Bronchial epithelial cell (primary cell): ENCODE measurements at regions not wholly inside any gene's neighbourhood (a gene's known extent, or its start where the extent isn't known, plus 50 kb on each side); places are given as distances from the start of the nearest gene placed in this dataset.

Source experiments
- DNase-seq: peaks from one replicate; pipeline ENCODE4 v3.0.0-alpha.2; 2010; ENCODE audit warnings: low read depth
- FAIRE-seq: peaks from 2 replicates; lab custom pipeline; 2011; peaks lifted over from hg19 to GRCh38; lab: Jason Lieb, UNC
- H3K27me3 ChIP-seq: 2 replicates; pipeline ENCODE4 v1.5.1; 2011; ENCODE audit warnings: low read length; ENCODE audit not compliant: control insufficient read depth, insufficient read depth
- H3K36me3 ChIP-seq: 2 replicates; pipeline ENCODE4 v1.5.1; 2011; ENCODE audit warnings: low read length; ENCODE audit not compliant: control insufficient read depth, insufficient read depth
- H3K4me3 ChIP-seq: 2 replicates; pipeline ENCODE4 v1.5.1; 2011; ENCODE audit warnings: mild to moderate bottlenecking, low read depth, low read length, control low read depth
- TF ChIP-seq, protein P1 (sequence below): IDR thresholded peaks from 2 replicates; pipeline ENCODE4 v1.5.1; 2011; ENCODE audit warnings: mild to moderate bottlenecking, moderate library complexity, low read length, control low read depth, inconsistent platforms; ENCODE audit not compliant: insufficient read depth, severe bottlenecking

GRCh38 chr4:110799211-110799610 is 176.3 kb upstream of the PITX2 start:
- Histone ChIP-seq H3K27me3 (no peaks in the 10 kb centered on the region), H3K4me3 (no peak overlapping the region), H3K36me3 (no peaks in the 10 kb centered on the region)
- TF ChIP-seq, protein P1, sequence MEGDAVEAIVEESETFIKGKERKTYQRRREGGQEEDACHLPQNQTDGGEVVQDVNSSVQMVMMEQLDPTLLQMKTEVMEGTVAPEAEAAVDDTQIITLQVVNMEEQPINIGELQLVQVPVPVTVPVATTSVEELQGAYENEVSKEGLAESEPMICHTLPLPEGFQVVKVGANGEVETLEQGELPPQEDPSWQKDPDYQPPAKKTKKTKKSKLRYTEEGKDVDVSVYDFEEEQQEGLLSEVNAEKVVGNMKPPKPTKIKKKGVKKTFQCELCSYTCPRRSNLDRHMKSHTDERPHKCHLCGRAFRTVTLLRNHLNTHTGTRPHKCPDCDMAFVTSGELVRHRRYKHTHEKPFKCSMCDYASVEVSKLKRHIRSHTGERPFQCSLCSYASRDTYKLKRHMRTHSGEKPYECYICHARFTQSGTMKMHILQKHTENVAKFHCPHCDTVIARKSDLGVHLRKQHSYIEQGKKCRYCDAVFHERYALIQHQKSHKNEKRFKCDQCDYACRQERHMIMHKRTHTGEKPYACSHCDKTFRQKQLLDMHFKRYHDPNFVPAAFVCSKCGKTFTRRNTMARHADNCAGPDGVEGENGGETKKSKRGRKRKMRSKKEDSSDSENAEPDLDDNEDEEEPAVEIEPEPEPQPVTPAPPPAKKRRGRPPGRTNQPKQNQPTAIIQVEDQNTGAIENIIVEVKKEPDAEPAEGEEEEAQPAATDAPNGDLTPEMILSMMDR, result no peak
- FAIRE-seq, result no peak
- DNase-seq, result no peak

GRCh38 chr4:110801591-110801990 is 178.7 kb upstream of the PITX2 start:
- no peak for FAIRE-seq
- TF ChIP-seq, protein P1, result no peak
- H3K27me3 ChIP-seq, result no peaks in the 10 kb centered on the region
- no peak overlapping the region for H3K4me3 ChIP-seq
- no peaks in the 10 kb centered on the region for H3K36me3 ChIP-seq
- DNase-seq, result no peak

DNA sequence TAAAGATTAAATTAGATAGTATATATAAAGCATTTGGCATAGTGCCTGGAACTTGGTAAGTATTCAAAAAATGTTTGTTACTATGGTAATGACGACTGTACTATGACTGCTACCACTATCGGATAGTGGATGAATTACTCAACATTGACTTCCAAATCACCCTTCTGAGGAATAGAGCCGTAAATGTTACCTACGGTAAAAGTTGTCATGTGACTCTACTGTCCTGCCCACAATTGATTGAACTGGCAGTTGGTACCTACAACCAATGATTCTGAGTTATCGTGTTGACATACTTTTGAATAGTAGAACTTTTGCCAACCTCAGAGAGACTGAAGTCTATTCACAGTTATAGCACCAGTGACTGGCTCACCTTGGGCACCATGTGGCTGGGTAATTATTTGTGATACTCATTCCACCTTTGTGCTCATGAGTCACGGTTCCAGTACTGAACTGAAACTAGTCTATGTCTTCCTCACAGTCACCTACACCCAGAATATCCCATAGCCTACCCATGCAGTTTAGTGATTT is 185.5 kb upstream of the PITX2 start:
- DNase-seq (no peak), FAIRE-seq (no peak)
- Histone ChIP-seq H3K4me3 (no peak overlapping the region), H3K36me3 (no peaks in the 10 kb centered on the region), H3K27me3 (no peaks in the 10 kb centered on the region)
- TF ChIP-seq, protein P1, result no peak

GRCh38 chr4:110815950-110816349 is 193.1 kb upstream of the PITX2 start:
- TF ChIP-seq, protein P1, result no peak
- no peak for DNase-seq
- H3K4me3 ChIP-seq, result no peak overlapping the region
- FAIRE-seq, result no peak
- no peaks in the 10 kb centered on the region for H3K36me3 ChIP-seq
- H3K27me3 ChIP-seq, result no peaks in the 10 kb centered on the region

- Histone ChIP-seq H3K4me3 (no peak overlapping the region), H3K27me3 (no peaks in the 10 kb centered on the region), H3K36me3 (no peaks in the 10 kb centered on the region)
- no peak for FAIRE-seq
- TF ChIP-seq, protein P1, result no peak
- no peak for DNase-seq
These were observed 193.5 kb upstream of the PITX2 start for GRCh38 chr4:110816367-110816766.

- no peak for DNase-seq
- Histone ChIP-seq H3K36me3 (no peaks in the 10 kb centered on the region), H3K27me3 (no peaks in the 10 kb centered on the region), H3K4me3 (no peak overlapping the region)
- TF ChIP-seq, protein P1, result no peak
- FAIRE-seq, result no peak
These were observed 198.3 kb upstream of the PITX2 start for GRCh38 chr4:110821186-110821585.
